Osteoblast (primary cell): ENCODE measurements at regions not wholly inside any gene's neighbourhood (a gene's known extent, or its start where the extent isn't known, plus 50 kb on each side); places are given as distances from the start of the nearest gene placed in this dataset.

Experiments used
- DNase-seq: peaks from one replicate; pipeline ENCODE4 v3.0.0; 2011; ENCODE audit warnings: low spot score, mixed read lengths; ENCODE audit not compliant: insufficient read length; ENCODE audit errors: missing footprints
- H2AFZ ChIP-seq: 2 replicates; pipeline ENCODE4 v1.6.0; 2011; ENCODE audit warnings: mild to moderate bottlenecking, low read length
- H3K27ac ChIP-seq: 2 replicates; pipeline ENCODE4 v1.5.1; 2011; ENCODE audit warnings: mild to moderate bottlenecking, low read depth, low read length, moderate library complexity
- H3K27me3 ChIP-seq: 2 replicates; pipeline ENCODE4 v1.6.0; 2012; ENCODE audit warnings: mild to moderate bottlenecking, control low read depth, inconsistent platforms, low read length, moderate library complexity; ENCODE audit not compliant: insufficient read depth
- H3K36me3 ChIP-seq: 2 replicates; pipeline ENCODE4 v1.5.1; 2011; ENCODE audit warnings: mild to moderate bottlenecking, low read length, control low read depth, moderate library complexity; ENCODE audit not compliant: insufficient read depth
- H3K4me1 ChIP-seq: 2 replicates; pipeline ENCODE4 v1.5.1; 2011; ENCODE audit warnings: mild to moderate bottlenecking, low read length, control low read depth, moderate library complexity; ENCODE audit not compliant: insufficient read depth
- H3K4me2 ChIP-seq: 2 replicates; pipeline ENCODE4 v1.6.0; 2011; ENCODE audit warnings: mild to moderate bottlenecking, low read length; ENCODE audit not compliant: insufficient read depth
- H3K4me3 ChIP-seq: fragments of 200-600 bp; sonication (generic); 3 replicates; pipeline ENCODE4 v1.5.1; 2012; ENCODE audit warnings: mild to moderate bottlenecking, low read length, inconsistent platforms; ENCODE audit not compliant: insufficient read depth
- H3K79me2 ChIP-seq: 2 replicates; pipeline ENCODE4 v1.6.0; 2012; ENCODE audit warnings: mild to moderate bottlenecking, low read length, control low read depth, inconsistent platforms; ENCODE audit not compliant: insufficient read depth
- H3K9me3 ChIP-seq: 2 replicates; pipeline ENCODE4 v1.5.1; 2011; ENCODE audit warnings: low read depth, low read length, control low read depth
- H4K20me1 ChIP-seq: 2 replicates; pipeline ENCODE4 v1.6.0; 2012; ENCODE audit warnings: mild to moderate bottlenecking, low read length, control low read depth; ENCODE audit not compliant: insufficient read depth
- TF ChIP-seq, protein P1 (sequence below): IDR thresholded peaks from 2 replicates; pipeline ENCODE4 v1.5.1; 2011; ENCODE audit warnings: mild to moderate bottlenecking, low read depth, low read length, moderate library complexity; ENCODE audit errors: extremely low read depth

DNA sequence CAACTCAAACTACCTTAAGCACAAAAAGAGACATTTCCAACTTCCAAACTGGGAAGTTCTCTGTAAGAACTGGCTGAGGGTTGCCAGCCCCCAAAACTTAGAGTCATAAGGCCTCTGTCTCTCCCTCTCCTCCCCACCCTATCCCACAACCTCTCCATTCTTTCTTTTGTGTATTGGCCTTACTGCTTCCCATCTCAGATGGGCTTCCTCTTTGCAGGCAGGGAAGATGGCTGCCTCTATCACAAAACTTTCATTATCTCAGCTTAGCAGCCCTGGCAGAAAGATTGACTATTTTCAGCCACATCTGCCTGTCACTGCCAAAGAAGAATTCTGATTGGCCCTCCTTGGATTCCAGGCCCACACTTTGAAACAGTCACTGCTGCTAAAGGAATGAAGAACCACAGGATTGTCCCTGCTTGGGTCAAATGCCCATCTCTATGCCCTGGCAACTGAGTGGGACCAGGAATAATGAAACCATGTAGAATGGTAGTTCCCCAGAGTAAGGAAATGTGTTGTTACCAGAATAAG, 58.0 kb upstream of the PRKAR2B start:
- H3K79me2 ChIP-seq, result no peaks in the 10 kb centered on the region
- no peaks in the 10 kb centered on the region for H4K20me1 ChIP-seq
- H3K9me3 ChIP-seq, result no peaks in the 10 kb centered on the region
- no peaks in the 10 kb centered on the region for H3K36me3 ChIP-seq
- no peaks in the 10 kb centered on the region for H3K27me3 ChIP-seq
- H2AFZ ChIP-seq, result no peak overlapping the region
- TF ChIP-seq, protein P1, sequence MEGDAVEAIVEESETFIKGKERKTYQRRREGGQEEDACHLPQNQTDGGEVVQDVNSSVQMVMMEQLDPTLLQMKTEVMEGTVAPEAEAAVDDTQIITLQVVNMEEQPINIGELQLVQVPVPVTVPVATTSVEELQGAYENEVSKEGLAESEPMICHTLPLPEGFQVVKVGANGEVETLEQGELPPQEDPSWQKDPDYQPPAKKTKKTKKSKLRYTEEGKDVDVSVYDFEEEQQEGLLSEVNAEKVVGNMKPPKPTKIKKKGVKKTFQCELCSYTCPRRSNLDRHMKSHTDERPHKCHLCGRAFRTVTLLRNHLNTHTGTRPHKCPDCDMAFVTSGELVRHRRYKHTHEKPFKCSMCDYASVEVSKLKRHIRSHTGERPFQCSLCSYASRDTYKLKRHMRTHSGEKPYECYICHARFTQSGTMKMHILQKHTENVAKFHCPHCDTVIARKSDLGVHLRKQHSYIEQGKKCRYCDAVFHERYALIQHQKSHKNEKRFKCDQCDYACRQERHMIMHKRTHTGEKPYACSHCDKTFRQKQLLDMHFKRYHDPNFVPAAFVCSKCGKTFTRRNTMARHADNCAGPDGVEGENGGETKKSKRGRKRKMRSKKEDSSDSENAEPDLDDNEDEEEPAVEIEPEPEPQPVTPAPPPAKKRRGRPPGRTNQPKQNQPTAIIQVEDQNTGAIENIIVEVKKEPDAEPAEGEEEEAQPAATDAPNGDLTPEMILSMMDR, result no peak
- no peak overlapping the region for H3K4me3 ChIP-seq
- DNase-seq, result no peak
- no peaks in the 10 kb centered on the region for H3K4me1 ChIP-seq
- H3K4me2 ChIP-seq, result no peak overlapping the region
- no peak overlapping the region for H3K27ac ChIP-seq

DNA sequence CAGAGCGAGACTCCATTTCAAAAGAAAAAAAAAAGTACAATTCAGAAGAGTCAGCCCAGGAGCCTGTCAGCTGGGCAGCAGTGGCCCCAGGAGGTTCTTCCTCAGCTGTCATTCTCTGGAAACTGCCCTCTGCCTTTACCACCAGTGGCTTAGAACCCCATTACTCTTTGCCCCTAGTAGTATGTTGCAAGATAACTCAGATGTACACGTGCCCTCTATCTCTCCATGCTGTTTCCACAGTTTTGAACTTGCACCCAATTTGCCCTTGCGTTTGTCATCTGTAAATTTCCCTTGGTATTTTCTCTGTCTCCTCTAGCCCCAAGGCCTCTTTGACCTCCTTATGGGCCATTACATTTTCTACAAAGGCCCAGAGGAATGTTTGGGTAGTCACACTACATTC, 56.7 kb upstream of the PRKAR2B start:
- no peaks in the 10 kb centered on the region for H3K79me2 ChIP-seq
- no peaks in the 10 kb centered on the region for H3K27me3 ChIP-seq
- no peak overlapping the region for H3K4me2 ChIP-seq
- no peak overlapping the region for H3K4me3 ChIP-seq
- TF ChIP-seq, protein P1, result no peak
- H3K9me3 ChIP-seq, result no peaks in the 10 kb centered on the region
- H3K36me3 ChIP-seq, result no peaks in the 10 kb centered on the region
- no peak overlapping the region for H3K27ac ChIP-seq
- H4K20me1 ChIP-seq, result no peaks in the 10 kb centered on the region
- no peaks in the 10 kb centered on the region for H3K4me1 ChIP-seq
- DNase-seq, result no peak
- H2AFZ ChIP-seq, result no peak overlapping the region

DNA sequence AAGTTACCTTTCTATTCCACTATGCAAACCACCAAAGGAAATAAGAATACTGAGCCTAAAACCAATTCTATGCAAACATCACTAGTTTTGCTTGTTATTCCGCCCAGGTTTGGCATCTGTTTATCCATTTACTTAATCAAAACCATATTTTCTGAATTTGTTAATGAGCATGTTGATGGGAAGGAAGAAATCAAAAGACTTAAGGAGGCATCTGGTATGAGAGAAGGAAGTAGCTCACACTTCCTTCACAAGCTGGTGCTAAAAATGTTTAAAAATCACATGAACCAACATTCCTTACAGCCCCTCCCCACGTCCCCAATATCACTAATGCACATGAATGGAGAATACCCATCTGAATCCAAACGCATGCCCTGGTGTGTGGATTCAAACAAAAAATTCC, 52.0 kb upstream of the PRKAR2B start:
- no peaks in the 10 kb centered on the region for H3K36me3 ChIP-seq
- no peaks in the 10 kb centered on the region for H3K4me1 ChIP-seq
- H3K4me3 ChIP-seq, result no peak overlapping the region
- DNase-seq, result no peak
- no peak overlapping the region for H2AFZ ChIP-seq
- no peak overlapping the region for H3K4me2 ChIP-seq
- no peaks in the 10 kb centered on the region for H3K9me3 ChIP-seq
- TF ChIP-seq, protein P1, result no peak
- H3K27ac ChIP-seq, result no peak overlapping the region
- no peaks in the 10 kb centered on the region for H3K27me3 ChIP-seq
- no peaks in the 10 kb centered on the region for H4K20me1 ChIP-seq
- H3K79me2 ChIP-seq, result no peaks in the 10 kb centered on the region
